GM12878 (cell line): ENCODE measurements at regions not wholly inside any gene's neighbourhood (a gene's known extent, or its start where the extent isn't known, plus 50 kb on each side); places are given as distances from the start of the nearest gene placed in this dataset.

Experiments used
- ATAC-seq: fragments of 200-7000 bp; cut with Tn5 transposase; 3 replicates; pipeline ENCODE4 v1.9.1; 2020; ENCODE audit warnings: mild to moderate bottlenecking, moderate library complexity
- BruUV-seq: library from RNA; stranded (reverse); fragments of 400-500 nt; replicated peaks from 2 replicates; lab custom pipeline; 2021; lab: Mats Ljungman, UMichigan
- CTCF ChIA-PET: fragments of 300-600 bp; sonication (Branson Sonifier 250); formaldehyde crosslinking; extraction: SDS; loops from one replicate; lab custom pipeline; 2021; ENCODE audit warnings: inconsistent platforms; lab: Yijun Ruan, JAX
- POLR2A ChIA-PET: fragments of 350-600 bp; formaldehyde crosslinking; extraction: SDS; loops from one replicate; lab custom pipeline; 2021; ENCODE audit warnings: inconsistent platforms; lab: Charles Lee
- RAD21 ChIA-PET: fragments of 300-600 bp; sonication (Branson Sonifier 250); formaldehyde crosslinking; loops from one replicate; lab custom pipeline; 2023; ENCODE audit warnings: antibody characterized with exemption; ENCODE audit not compliant: unreplicated experiment; lab: Charles Lee
- SMC1A ChIA-PET: fragments of 300-600 bp; sonication (Branson Sonifier 250); formaldehyde crosslinking; loops from one replicate; lab custom pipeline; 2023; ENCODE audit not compliant: unreplicated experiment, uncharacterized antibody; lab: Charles Lee
- DNase-seq: peaks from one replicate; pipeline ENCODE4 v3.0.0-alpha.2; 2011; ENCODE audit warnings: low read depth, low spot score
- FAIRE-seq: peaks from 3 replicates; lab custom pipeline; 2011; peaks lifted over from hg19 to GRCh38; lab: Jason Lieb, UNC
- H2AFZ ChIP-seq: 2 replicates; pipeline ENCODE4 v1.6.0; 2011; ENCODE audit warnings: low read depth, low read length, control low read depth; ENCODE audit not compliant: control insufficient read depth
- H3K27ac ChIP-seq: 2 replicates; pipeline ENCODE4 v1.5.1; 2011; ENCODE audit warnings: control low read depth; ENCODE audit not compliant: control insufficient read depth, insufficient read depth
- H3K27me3 ChIP-seq, 2 experiments: replicated peaks in 1 of 2; 2 replicates each; pipeline versions ENCODE4 v1.6.0 to v1.6.1; 2011; ENCODE audit warnings: low read length in 1 of 2; ENCODE audit not compliant: control insufficient read depth in 2 of 2, insufficient read depth in 2 of 2
- H3K36me3 ChIP-seq, 2 experiments: 2 replicates each; pipeline ENCODE4 v1.5.1; 2011; ENCODE audit warnings: low read length in 1 of 2; ENCODE audit not compliant: control insufficient read depth in 2 of 2, insufficient read depth in 2 of 2
- H3K4me1 ChIP-seq: 2 replicates; pipeline ENCODE4 v1.6.1; 2011; ENCODE audit warnings: mild to moderate bottlenecking, low read length, moderate library complexity, mixed read lengths; ENCODE audit not compliant: control insufficient read depth, insufficient read depth
- H3K4me2 ChIP-seq: 2 replicates; pipeline ENCODE4 v1.6.0; 2011; ENCODE audit warnings: control low read depth; ENCODE audit not compliant: control insufficient read depth, insufficient read depth
- H3K4me3 ChIP-seq: fragments of 200-600 bp; sonication (generic); 2 replicates; pipeline ENCODE4 v1.5.1; 2016
- H3K79me2 ChIP-seq: 2 replicates; pipeline ENCODE4 v1.6.0; 2011; ENCODE audit warnings: low read length; ENCODE audit not compliant: control insufficient read depth, insufficient read depth
- H3K9ac ChIP-seq: 2 replicates; pipeline ENCODE4 v1.8.0; 2011; ENCODE audit warnings: low read length, control low read depth, mixed read lengths; ENCODE audit not compliant: control insufficient read depth, insufficient read depth
- H3K9me3 ChIP-seq: replicated peaks from 3 replicates; pipeline ENCODE4 v1.5.1; 2011; ENCODE audit warnings: mild to moderate bottlenecking, low read length; ENCODE audit not compliant: control insufficient read depth, insufficient read depth
- H4K20me1 ChIP-seq: 2 replicates; pipeline ENCODE4 v1.6.0; 2011; ENCODE audit not compliant: control insufficient read depth, insufficient read depth
- ATF3 ChIP-seq: IDR thresholded peaks from 2 replicates; pipeline ENCODE4 v1.6.1; 2011; ENCODE audit warnings: low read depth, mild to moderate bottlenecking, low read length, moderate library complexity, borderline replicate concordance; ENCODE audit errors: extremely low read depth
- ETV6 ChIP-seq, 2 experiments: fragments of 450-650 bp in 1 of 2; IDR thresholded peaks in 1 of 2; conservative IDR thresholded peaks in 1 of 2; 2 replicates each; pipeline ENCODE4 v1.6.1; 2014; ENCODE audit warnings: antibody characterized with exemption in 1 of 2, borderline replicate concordance in 1 of 2, low read depth in 1 of 2, mild to moderate bottlenecking in 1 of 2, moderate library complexity in 1 of 2
- PAX8 ChIP-seq: fragments of 450-650 bp; IDR thresholded peaks from 2 replicates; pipeline ENCODE4 v1.6.1; 2017; ENCODE audit warnings: mild to moderate bottlenecking, moderate library complexity
- PKNOX1 ChIP-seq: fragments of 450-650 bp; IDR thresholded peaks from 2 replicates; pipeline ENCODE4 v1.6.1; 2016; ENCODE audit warnings: mild to moderate bottlenecking
- SIX5 ChIP-seq: IDR thresholded peaks from 2 replicates; pipeline ENCODE4 v1.6.1; 2011; ENCODE audit warnings: mild to moderate bottlenecking, low read depth, low read length, moderate library complexity; ENCODE audit not compliant: severe bottlenecking
- SMC3 ChIP-seq: IDR thresholded peaks from 2 replicates; pipeline ENCODE4 v1.6.1; 2011; ENCODE audit warnings: low read length, improper control_type of control experiment, borderline replicate concordance
- SP1 ChIP-seq: IDR thresholded peaks from one replicate; pipeline ENCODE4 v1.6.1; 2011; ENCODE audit warnings: low read depth, low read length
- ZNF24 ChIP-seq: fragments of 450-650 bp; IDR thresholded peaks from 2 replicates; pipeline ENCODE4 v1.6.1; 2017; ENCODE audit warnings: antibody characterized with exemption, mild to moderate bottlenecking
- WGBS: methylation state at CpG from one replicate; pipeline ENCODE4 v1.1.6; 2016; ENCODE audit warnings: low lambda C conversion rate; ENCODE audit not compliant: insufficient replicate concordance, insufficient coverage; ENCODE audit errors: missing lambda C conversion rate; 5-methylcytosine and 5-hydroxymethylcytosine counted together
- in situ Hi-C: fragments of 300-500 bp; cut with MboI; formaldehyde crosslinking; loops from 9 replicates; pipeline ENCODE4 v1.14.3; 2018; ENCODE audit warnings: mixed read lengths
- intact Hi-C: fragments of 100-400 bp; cut with micrococcal nuclease; formaldehyde crosslinking; loops from one replicate; pipeline ENCODE4 v1.14.2; 2022; ENCODE audit not compliant: unreplicated experiment

GRCh38 chr4:164441109-164441508 is 312.8 kb upstream of the SMIM31 start:
- no peak overlapping the region for H3K4me2 ChIP-seq
- CTCF ChIA-PET, result no interaction called here
- TF ChIP-seq SIX5 (no peak), ETV6 (conservative IDR thresholded peaks at IDR 0.05 in 1 of 2, IDR thresholded peaks at IDR 0.05 in 1 of 2; ENCODE audit: borderline replicate concordance in 1 of 2, low read depth in 1 of 2) (no peak), PAX8 (no peak), ATF3 (no peak), PKNOX1 (no peak), SP1 (no peak), SMC3 (no peak), ZNF24 (no peak)
- TF ChIP-seq, all 136 proteins: peak for 0
- no TSS peak for BruUV-seq
- no peaks in the 10 kb centered on the region for H4K20me1 ChIP-seq
- ChIA-PET RAD21 (no interaction called here), SMC1A (no interaction called here), POLR2A (no interaction called here)
- H3K27ac ChIP-seq, result no peak overlapping the region
- H3K27me3 ChIP-seq, result 0 out of 4 replicates have a peak, but pooled peaks cover 0 to 2% of the 10 kb centered on the region in 2 experiments
- in situ Hi-C loops, result no loop called here
- no peak overlapping the region for H2AFZ ChIP-seq
- intact Hi-C loops, result no loop called here
- DNase-seq (no peak), ATAC-seq (no peak), FAIRE-seq (no peak)
- H3K36me3 ChIP-seq, result no peaks in the 10 kb centered on the region
- 47% methylated on average over 1 of the region's 1 CpG for WGBS
- no peak overlapping the region for H3K4me3 ChIP-seq
- no peaks in the 10 kb centered on the region for H3K9me3 ChIP-seq
- H3K4me1 ChIP-seq, result no peaks in the 10 kb centered on the region
- no peak overlapping the region for H3K9ac ChIP-seq
- H3K79me2 ChIP-seq, result no peaks in the 10 kb centered on the region
